ENCODE measurements at regions not wholly inside any gene's neighbourhood (a gene's known extent, or its start where the extent isn't known, plus 50 kb on each side); places are given as distances from the start of the nearest gene placed in this dataset.

- Histone ChIP-seq H3K9me3 (ENCODE audit: control insufficient read depth, insufficient read depth, low read depth, low read length) (no peaks in the 10 kb centered on the region), H3K36me3 (ENCODE audit: control insufficient read depth, insufficient read depth, low read length) (no peaks in the 10 kb centered on the region), H3K27ac (ENCODE audit: low read length) (no peak overlapping the region), H3K4me3 (ENCODE audit: low read depth in 2 of 2, low read length in 2 of 2) (no peak overlapping the region), H3K4me1 (ENCODE audit: control insufficient read depth, insufficient read depth, low read length) (no peaks in the 10 kb centered on the region), H3K27me3 (ENCODE audit: control insufficient read depth, insufficient read depth, low read length) (no peaks in the 10 kb centered on the region)
- in situ Hi-C loops (cut with HindIII; ENCODE audit: low pct_unique_long_range_greater_than_20kb, low sequenced_read_pairs): no loop called here
- BruUV-seq (replicated peaks): no TSS peak
- ChIA-PET CTCF (no interaction called here), POLR2A (no interaction called here)
- intact Hi-C loops (cut with micrococcal nuclease; ENCODE audit: unreplicated experiment): no loop called here
- TF ChIP-seq REST (IDR thresholded peaks at IDR 0.05; ENCODE audit: insufficient read depth in 1 of 2, low read depth in 2 of 2, low read length in 1 of 2) (no peak), TCF7L2 (IDR thresholded peaks at IDR 0.05; ENCODE audit: low read depth, low read length) (no peak), SIN3A (IDR thresholded peaks at IDR 0.05; ENCODE audit: borderline replicate concordance, insufficient read depth, low read depth, low read length) (no peak), CTCF (IDR thresholded peaks at IDR 0.05) (no peak), POLR2AphosphoS5 (IDR thresholded peaks at IDR 0.05; ENCODE audit: low read depth, low read length) (no peak)
- no peak for ATAC-seq
- DNase-seq (ENCODE audit: low read depth, low spot score): no peak
Measured at GRCh38 chr7:84666651-84667050, 472.1 kb upstream of the SEMA3A start.

GRCh38 chr7:84665339-84665738, 470.8 kb upstream of the SEMA3A start:
- intact Hi-C loops (cut with micrococcal nuclease; ENCODE audit: unreplicated experiment) (no loop called here), in situ Hi-C loops (cut with HindIII; ENCODE audit: low pct_unique_long_range_greater_than_20kb, low sequenced_read_pairs) (no loop called here)
- Histone ChIP-seq H3K36me3 (ENCODE audit: control insufficient read depth, insufficient read depth, low read length) (no peaks in the 10 kb centered on the region), H3K4me1 (ENCODE audit: control insufficient read depth, insufficient read depth, low read length) (no peaks in the 10 kb centered on the region), H3K27me3 (ENCODE audit: control insufficient read depth, insufficient read depth, low read length) (no peaks in the 10 kb centered on the region), H3K9me3 (ENCODE audit: control insufficient read depth, insufficient read depth, low read depth, low read length) (no peaks in the 10 kb centered on the region), H3K4me3 (ENCODE audit: low read depth in 2 of 2, low read length in 2 of 2) (no peak overlapping the region), H3K27ac (ENCODE audit: low read length) (no peak overlapping the region)
- BruUV-seq (replicated peaks): no TSS peak
- CTCF ChIA-PET: no interaction called here
- DNase-seq (ENCODE audit: low read depth, low spot score): no peak
- ATAC-seq: no peak
- TF ChIP-seq CTCF (IDR thresholded peaks at IDR 0.05) (no peak), TCF7L2 (IDR thresholded peaks at IDR 0.05; ENCODE audit: low read depth, low read length) (no peak), REST (IDR thresholded peaks at IDR 0.05; ENCODE audit: insufficient read depth in 1 of 2, low read depth in 2 of 2, low read length in 1 of 2) (no peak), SIN3A (IDR thresholded peaks at IDR 0.05; ENCODE audit: borderline replicate concordance, insufficient read depth, low read depth, low read length) (no peak), POLR2AphosphoS5 (IDR thresholded peaks at IDR 0.05; ENCODE audit: low read depth, low read length) (no peak)
- POLR2A ChIA-PET: no interaction called here
